Mammary epithelial cell (primary cell): ENCODE measurements at regions not wholly inside any gene's neighbourhood (a gene's known extent, or its start where the extent isn't known, plus 50 kb on each side); places are given as distances from the start of the nearest gene placed in this dataset.

Experiments used
- EZH2 ChIP-seq: IDR thresholded peaks from 2 replicates; pipeline ENCODE4 v1.6.1; 2012; ENCODE audit warnings: low read length, inconsistent platforms, borderline replicate concordance
- TF ChIP-seq, protein P1 (sequence below), 2 donors: IDR thresholded peaks in 1 of 2; conservative IDR thresholded peaks in 1 of 2; 2 replicates each; pipeline ENCODE4 v1.5.1; 2011 to 2012; ENCODE audit warnings: inconsistent platforms in 2 of 2, low read length in 2 of 2, mild to moderate bottlenecking in 2 of 2, control low read depth in 1 of 2, low read depth in 1 of 2; ENCODE audit not compliant: insufficient read depth in 1 of 2; ENCODE audit errors: extremely low read depth in 1 of 2

DNA sequence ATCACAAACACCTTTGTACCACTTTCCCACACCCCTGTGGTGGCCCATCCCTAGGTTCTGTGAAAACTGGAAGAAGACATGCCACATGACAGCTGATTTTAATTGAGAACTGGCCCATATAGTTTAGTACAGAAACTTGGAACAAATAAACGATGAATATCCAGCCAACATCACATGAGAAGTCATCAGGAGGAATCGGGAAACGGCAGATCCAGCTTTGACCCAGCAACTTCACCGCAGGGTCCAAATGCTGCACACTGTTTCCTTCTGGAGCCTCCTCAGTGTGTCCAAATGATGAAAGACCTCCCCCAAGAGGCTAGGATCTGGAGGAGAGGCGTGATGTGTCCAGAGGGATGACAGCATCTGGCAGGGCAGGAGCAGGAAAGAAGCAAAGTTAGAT is 75.5 kb downstream of the COPS8 start:
- TF ChIP-seq, protein P1, sequence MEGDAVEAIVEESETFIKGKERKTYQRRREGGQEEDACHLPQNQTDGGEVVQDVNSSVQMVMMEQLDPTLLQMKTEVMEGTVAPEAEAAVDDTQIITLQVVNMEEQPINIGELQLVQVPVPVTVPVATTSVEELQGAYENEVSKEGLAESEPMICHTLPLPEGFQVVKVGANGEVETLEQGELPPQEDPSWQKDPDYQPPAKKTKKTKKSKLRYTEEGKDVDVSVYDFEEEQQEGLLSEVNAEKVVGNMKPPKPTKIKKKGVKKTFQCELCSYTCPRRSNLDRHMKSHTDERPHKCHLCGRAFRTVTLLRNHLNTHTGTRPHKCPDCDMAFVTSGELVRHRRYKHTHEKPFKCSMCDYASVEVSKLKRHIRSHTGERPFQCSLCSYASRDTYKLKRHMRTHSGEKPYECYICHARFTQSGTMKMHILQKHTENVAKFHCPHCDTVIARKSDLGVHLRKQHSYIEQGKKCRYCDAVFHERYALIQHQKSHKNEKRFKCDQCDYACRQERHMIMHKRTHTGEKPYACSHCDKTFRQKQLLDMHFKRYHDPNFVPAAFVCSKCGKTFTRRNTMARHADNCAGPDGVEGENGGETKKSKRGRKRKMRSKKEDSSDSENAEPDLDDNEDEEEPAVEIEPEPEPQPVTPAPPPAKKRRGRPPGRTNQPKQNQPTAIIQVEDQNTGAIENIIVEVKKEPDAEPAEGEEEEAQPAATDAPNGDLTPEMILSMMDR (conservative IDR thresholded peaks at IDR 0.05 in 1 of 2, IDR thresholded peaks at IDR 0.05 in 1 of 2; ENCODE audit: extremely low read depth in 1 of 2, insufficient read depth in 1 of 2, low read depth in 1 of 2, low read length in 2 of 2) = no peak
- no peak for TF ChIP-seq EZH2
